SK-N-MC (cell line): ENCODE measurements at regions not wholly inside any gene's neighbourhood (a gene's known extent, or its start where the extent isn't known, plus 50 kb on each side); places are given as distances from the start of the nearest gene placed in this dataset.
"Not testable (repeated sequence)": the region's sequence is repeated elsewhere in the genome, so short reads cannot be mapped to it uniquely, and the experiment has no call there.

Source experiments
- EZH2 ChIP-seq: fragments of 200-600 bp; sonication (generic); IDR thresholded peaks from one replicate; pipeline ENCODE4 v1.6.1; 2017; ENCODE audit warnings: antibody characterized with exemption
- FOXP2 ChIP-seq: optimal IDR thresholded peaks from 2 replicates; pipeline ENCODE3; 2011; ENCODE audit warnings: mild to moderate bottlenecking, moderate library complexity; ENCODE audit not compliant: insufficient read depth; ENCODE audit errors: extremely low read length, control extremely low read depth
- POLR2AphosphoS5 ChIP-seq: IDR thresholded peaks from 2 replicates; pipeline ENCODE4 v1.6.1; 2012; ENCODE audit warnings: mild to moderate bottlenecking, low read depth, low read length, borderline replicate concordance

DNA sequence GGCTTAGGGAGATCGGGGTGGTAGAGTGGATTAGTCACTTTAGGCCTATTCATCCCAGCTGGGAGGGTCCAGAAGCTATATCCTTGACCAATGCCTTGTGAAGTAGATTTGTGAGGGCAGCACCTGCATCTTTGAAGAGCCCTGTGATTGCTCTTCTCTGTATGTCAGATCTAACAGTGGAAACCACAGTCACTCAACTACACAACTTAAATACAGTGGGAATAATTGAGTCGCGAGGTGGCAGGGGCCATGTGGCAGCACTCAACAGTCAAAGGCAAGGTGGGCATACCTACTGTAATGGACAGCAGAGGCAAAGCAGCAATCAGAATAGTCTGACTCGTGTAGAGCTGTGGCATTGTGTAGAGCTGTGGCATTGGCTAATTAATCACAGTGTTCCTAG is 202.1 kb upstream of the KIF2A start:
- TF ChIP-seq POLR2AphosphoS5, EZH2, FOXP2: not testable (repeated sequence)
